ENCODE measurements at regions not wholly inside any gene's neighbourhood (a gene's known extent, or its start where the extent isn't known, plus 50 kb on each side); places are given as distances from the start of the nearest gene placed in this dataset.

DNA sequence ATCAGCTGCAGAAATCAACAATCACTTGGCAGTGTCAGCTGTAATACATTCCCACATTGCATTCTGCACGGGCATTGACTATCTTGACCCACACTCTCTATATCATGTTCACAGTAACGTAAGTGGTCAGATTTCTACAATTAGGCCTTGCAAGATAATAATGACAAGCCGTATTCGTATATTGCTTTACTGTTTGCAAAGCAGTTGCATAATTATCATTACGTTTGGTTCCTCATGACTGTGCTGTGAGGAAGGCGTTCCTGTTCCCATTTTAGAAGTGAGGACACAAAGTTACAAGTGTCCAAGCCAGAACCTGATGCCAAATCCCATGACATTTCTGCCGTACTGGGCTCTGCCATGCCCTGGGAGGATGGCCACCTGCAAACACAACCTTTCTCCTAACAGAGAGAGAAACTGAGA is 53.5 kb upstream of the TARBP1 start:
- TF ChIP-seq, protein P1, sequence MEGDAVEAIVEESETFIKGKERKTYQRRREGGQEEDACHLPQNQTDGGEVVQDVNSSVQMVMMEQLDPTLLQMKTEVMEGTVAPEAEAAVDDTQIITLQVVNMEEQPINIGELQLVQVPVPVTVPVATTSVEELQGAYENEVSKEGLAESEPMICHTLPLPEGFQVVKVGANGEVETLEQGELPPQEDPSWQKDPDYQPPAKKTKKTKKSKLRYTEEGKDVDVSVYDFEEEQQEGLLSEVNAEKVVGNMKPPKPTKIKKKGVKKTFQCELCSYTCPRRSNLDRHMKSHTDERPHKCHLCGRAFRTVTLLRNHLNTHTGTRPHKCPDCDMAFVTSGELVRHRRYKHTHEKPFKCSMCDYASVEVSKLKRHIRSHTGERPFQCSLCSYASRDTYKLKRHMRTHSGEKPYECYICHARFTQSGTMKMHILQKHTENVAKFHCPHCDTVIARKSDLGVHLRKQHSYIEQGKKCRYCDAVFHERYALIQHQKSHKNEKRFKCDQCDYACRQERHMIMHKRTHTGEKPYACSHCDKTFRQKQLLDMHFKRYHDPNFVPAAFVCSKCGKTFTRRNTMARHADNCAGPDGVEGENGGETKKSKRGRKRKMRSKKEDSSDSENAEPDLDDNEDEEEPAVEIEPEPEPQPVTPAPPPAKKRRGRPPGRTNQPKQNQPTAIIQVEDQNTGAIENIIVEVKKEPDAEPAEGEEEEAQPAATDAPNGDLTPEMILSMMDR (conservative IDR thresholded peaks at IDR 0.05), result no peak
- TF ChIP-seq ZFX (IDR thresholded peaks at IDR 0.05), result no peak
